ENCODE measurements at regions not wholly inside any gene's neighbourhood (a gene's known extent, or its start where the extent isn't known, plus 50 kb on each side); places are given as distances from the start of the nearest gene placed in this dataset.

- no peak overlapping the region for H2AFZ ChIP-seq (ENCODE audit: low read depth, low read length)
- no peaks in the 10 kb centered on the region for H3K79me2 ChIP-seq (ENCODE audit: control insufficient read depth, insufficient read depth, low read length)
- intact Hi-C loops (cut with micrococcal nuclease), result no loop called here
- DNase-seq (ENCODE audit: low read depth, low spot score), result no peak
- H3K4me1 ChIP-seq (ENCODE audit: control insufficient read depth, extremely low read depth, insufficient read depth, low read length), result no peaks in the 10 kb centered on the region
- TF ChIP-seq FOS (IDR thresholded peaks at IDR 0.05; ENCODE audit: borderline replicate concordance, insufficient read depth, low read length) (no peak), MAX (IDR thresholded peaks at IDR 0.05; ENCODE audit: insufficient read depth, insufficient read length) (no peak), JUN (IDR thresholded peaks at IDR 0.05; ENCODE audit: borderline replicate concordance, insufficient read depth, insufficient read length, low read depth) (no peak), GATA2 (IDR thresholded peaks at IDR 0.05; ENCODE audit: insufficient read depth, insufficient read length, low read depth, low read length) (no peak)
- no peaks in the 10 kb centered on the region for H3K27me3 ChIP-seq (ENCODE audit: control insufficient read depth in 2 of 2, insufficient read depth in 2 of 2, low read length in 2 of 2)
- no peaks in the 10 kb centered on the region for H4K20me1 ChIP-seq (replicated peaks; ENCODE audit: control insufficient read depth, extremely low read depth, insufficient read depth, low read length)
- dilution Hi-C loops (cut with MboI; ENCODE audit: extremely low pct_ligation_motif_present, low sequenced_read_pairs), result no loop called here
- no TSS peak for BruUV-seq (replicated peaks)
- H3K4me2 ChIP-seq (ENCODE audit: insufficient read depth, low read length), result no peak overlapping the region
- no peaks in the 10 kb centered on the region for H3K36me3 ChIP-seq (ENCODE audit: control insufficient read depth in 2 of 2, extremely low read depth in 1 of 2, insufficient read depth in 2 of 2, low read length in 2 of 2)
- no peak overlapping the region for H3K4me3 ChIP-seq (replicated peaks in 1 of 3; ENCODE audit: insufficient read depth in 1 of 3, low read depth in 1 of 3, low read length in 3 of 3)
- no peaks in the 10 kb centered on the region for H3K9me1 ChIP-seq (replicated peaks; ENCODE audit: control insufficient read depth, extremely low read depth, insufficient read depth, low read length)
- CTCF ChIA-PET, result interaction anchor here (1.1 kb wide), 2 partner anchors 21 to 32 kb away, joined by 3 read pairs; no protein-coding TSS in a partner anchor
- H3K9ac ChIP-seq (replicated peaks; ENCODE audit: extremely low read depth, insufficient read depth, low read length), result no peak overlapping the region
- H3K9me3 ChIP-seq (replicated peaks; ENCODE audit: control insufficient read depth, insufficient read depth, low read length), result no peaks in the 10 kb centered on the region
- H3K27ac ChIP-seq (ENCODE audit: insufficient read depth, low read depth, low read length), result no peak overlapping the region
- no peak for FAIRE-seq
- POLR2A ChIA-PET, result no interaction called here
Observed at GRCh38 chr1:96464066-96464465, 257.5 kb upstream of the PTBP2 start.

GRCh38 chr1:96464522-96464921 lies 257.1 kb upstream of the PTBP2 start:
- dilution Hi-C loops (cut with MboI; ENCODE audit: extremely low pct_ligation_motif_present, low sequenced_read_pairs), result no loop called here
- FAIRE-seq, result no peak
- POLR2A ChIA-PET, result no interaction called here
- Histone ChIP-seq H3K4me2 (ENCODE audit: insufficient read depth, low read length) (no peak overlapping the region), H3K27ac (ENCODE audit: insufficient read depth, low read depth, low read length) (no peak overlapping the region), H3K79me2 (ENCODE audit: control insufficient read depth, insufficient read depth, low read length) (no peaks in the 10 kb centered on the region), H3K4me3 (replicated peaks in 1 of 3; ENCODE audit: insufficient read depth in 1 of 3, low read depth in 1 of 3, low read length in 3 of 3) (no peak overlapping the region), H3K9me3 (replicated peaks; ENCODE audit: control insufficient read depth, insufficient read depth, low read length) (no peaks in the 10 kb centered on the region), H3K9me1 (replicated peaks; ENCODE audit: control insufficient read depth, extremely low read depth, insufficient read depth, low read length) (no peaks in the 10 kb centered on the region), H3K27me3 (ENCODE audit: control insufficient read depth in 2 of 2, insufficient read depth in 2 of 2, low read length in 2 of 2) (no peaks in the 10 kb centered on the region), H4K20me1 (replicated peaks; ENCODE audit: control insufficient read depth, extremely low read depth, insufficient read depth, low read length) (no peaks in the 10 kb centered on the region), H2AFZ (ENCODE audit: low read depth, low read length) (no peak overlapping the region), H3K4me1 (ENCODE audit: control insufficient read depth, extremely low read depth, insufficient read depth, low read length) (no peaks in the 10 kb centered on the region), H3K9ac (replicated peaks; ENCODE audit: extremely low read depth, insufficient read depth, low read length) (no peak overlapping the region), H3K36me3 (ENCODE audit: control insufficient read depth in 2 of 2, extremely low read depth in 1 of 2, insufficient read depth in 2 of 2, low read length in 2 of 2) (no peaks in the 10 kb centered on the region)
- no peak for DNase-seq (ENCODE audit: low read depth, low spot score)
- CTCF ChIA-PET, result interaction anchor here (1.1 kb wide), 1 partner anchor 21 kb away, joined by 3 read pairs; no protein-coding TSS in a partner anchor
- intact Hi-C loops (cut with micrococcal nuclease), result no loop called here
- no peak for TF ChIP-seq POLR2A (IDR thresholded peaks at IDR 0.05; ENCODE audit: low read depth, low read length)
- TF ChIP-seq MAX (IDR thresholded peaks at IDR 0.05; ENCODE audit: insufficient read depth, insufficient read length), result no peak
- no peak for TF ChIP-seq POLR2AphosphoS5 (IDR thresholded peaks at IDR 0.05; ENCODE audit: insufficient read depth, low read depth, low read length)
- TF ChIP-seq JUN (IDR thresholded peaks at IDR 0.05; ENCODE audit: borderline replicate concordance, insufficient read depth, insufficient read length, low read depth), result no peak
- no peak for TF ChIP-seq EZH2 (IDR thresholded peaks at IDR 0.05; ENCODE audit: borderline replicate concordance, low read depth, low read length, severe bottlenecking)
- no peak for TF ChIP-seq MYC (IDR thresholded peaks at IDR 0.05; ENCODE audit: low read depth, low read length)
- TF ChIP-seq FOS (IDR thresholded peaks at IDR 0.05; ENCODE audit: borderline replicate concordance, insufficient read depth, low read length), result no peak
- no peak for TF ChIP-seq CTCF (IDR thresholded peaks at IDR 0.05; ENCODE audit: extremely low read depth in 1 of 2, insufficient read depth in 1 of 2, low read depth in 1 of 2, low read length in 2 of 2)
- TF ChIP-seq GATA2 (IDR thresholded peaks at IDR 0.05; ENCODE audit: insufficient read depth, insufficient read length, low read depth, low read length), result no peak
- no TSS peak for BruUV-seq (replicated peaks)

Measured in endothelial cell of umbilical vein (primary cell).